ENCODE measurements at regions not wholly inside any gene's neighbourhood (a gene's known extent, or its start where the extent isn't known, plus 50 kb on each side); places are given as distances from the start of the nearest gene placed in this dataset.

GRCh38 chr7:10146271-10146670 lies 827.4 kb upstream of the PHF14 start:
- H2AK5ac ChIP-seq (ENCODE audit: low read depth, low read length): no peak overlapping the region
- no peak overlapping the region for H3K14ac ChIP-seq (replicated peaks; ENCODE audit: low read depth, low read length)
- no peaks in the 10 kb centered on the region for H3K79me1 ChIP-seq (ENCODE audit: low read depth in 1 of 2, low read length in 2 of 2)
- no peak overlapping the region for H2AK9ac ChIP-seq (replicated peaks; ENCODE audit: low read depth, low read length, poor library complexity)
- H2BK5ac ChIP-seq (ENCODE audit: low read depth, low read length, poor library complexity, severe bottlenecking): no peak overlapping the region
- no peaks in the 10 kb centered on the region for H4K20me1 ChIP-seq (ENCODE audit: insufficient read depth, low read length)
- in situ Hi-C loops (cut with MboI; ENCODE audit: low sequenced_read_pairs): no loop called here
- no peak overlapping the region for H2AFZ ChIP-seq (replicated peaks; ENCODE audit: low read length, poor library complexity)
- no TSS peak for BruUV-seq (replicated peaks)
- no peak overlapping the region for H3K56ac ChIP-seq (ENCODE audit: extremely low read depth, insufficient read depth, low read length)
- H4K8ac ChIP-seq (ENCODE audit: low read depth in 2 of 2, low read length in 2 of 2): no peak overlapping the region
- H3K23ac ChIP-seq (ENCODE audit: low read depth, low read length): no peak overlapping the region
- POLR2A ChIA-PET (ENCODE audit: unreplicated experiment): no interaction called here
- H2BK20ac ChIP-seq (ENCODE audit: low read depth, low read length): no peak overlapping the region
- TF ChIP-seq SMC3 (IDR thresholded peaks at IDR 0.05; ENCODE audit: low read depth, low read length): no peak
- no peak for TF ChIP-seq FOS (IDR thresholded peaks at IDR 0.05; ENCODE audit: low read depth, low read length)
- TF ChIP-seq RFX5 (IDR thresholded peaks at IDR 0.05; ENCODE audit: low read depth, low read length): no peak
- no peak for TF ChIP-seq USF2 (IDR thresholded peaks at IDR 0.05; ENCODE audit: low read depth, low read length)
- dilution Hi-C loops (cut with HindIII; ENCODE audit: low sequenced_read_pairs, unreplicated experiment): no loop called here
- intact Hi-C loops (cut with micrococcal nuclease): no loop called here
- no peak overlapping the region for H4K91ac ChIP-seq (ENCODE audit: insufficient read depth, low read depth, low read length)
- H3K9me3 ChIP-seq (ENCODE audit: control insufficient read depth, insufficient read depth, low read length): 0 out of 2 replicates have a peak, but pooled peaks cover 3% of the 10 kb centered on the region
- H3K9ac ChIP-seq (ENCODE audit: low read depth, low read length): no peak overlapping the region
- no peak overlapping the region for H2BK15ac ChIP-seq (ENCODE audit: low read depth, low read length)
- no peak overlapping the region for H3K4me3 ChIP-seq (ENCODE audit: insufficient read depth, low read depth, low read length)
- DNase-seq: no peak
- no peak overlapping the region for H3K4me2 ChIP-seq (ENCODE audit: low read depth, low read length)
- ATAC-seq (ENCODE audit: low read depth): no peak
- no peaks in the 10 kb centered on the region for H3K36me3 ChIP-seq (ENCODE audit: control insufficient read depth, insufficient read depth, low read length)
- no peaks in the 10 kb centered on the region for H3K9me1 ChIP-seq (ENCODE audit: insufficient read depth, low read length)
- no peak overlapping the region for H3K18ac ChIP-seq (ENCODE audit: low read depth, low read length)
- H3K4ac ChIP-seq (ENCODE audit: low read depth, low read length): no peak overlapping the region
- CTCF ChIA-PET: no interaction called here
- no peaks in the 10 kb centered on the region for H3K27me3 ChIP-seq (ENCODE audit: control insufficient read depth, insufficient read depth, low read length)
- H4K5ac ChIP-seq (ENCODE audit: low read depth, low read length): no peak overlapping the region
- no peak overlapping the region for H2BK120ac ChIP-seq (ENCODE audit: low read depth, low read length)
- no peak overlapping the region for H3K27ac ChIP-seq (ENCODE audit: insufficient read depth, low read length)
- WGBS, 2 experiments (ENCODE audit: extremely low coverage in 2 of 2, insufficient read length in 1 of 2): no CpG with 5 or more reads among the region's 2 CpGs
- no peaks in the 10 kb centered on the region for H3K4me1 ChIP-seq (ENCODE audit: control insufficient read depth, insufficient read depth, low read length)

All from IMR-90 (cell line).